HepG2 (cell line): ENCODE measurements at regions not wholly inside any gene's neighbourhood (a gene's known extent, or its start where the extent isn't known, plus 50 kb on each side); places are given as distances from the start of the nearest gene placed in this dataset.

Source experiments
- ATF2 ChIP-seq: sonication (generic); formaldehyde crosslinking; IDR thresholded peaks from 2 replicates; pipeline ENCODE4 v1.4.0; 2020; ENCODE audit warnings: missing genetic modification reagents
- ATM ChIP-seq: fragments of 450-650 bp; IDR thresholded peaks from 2 replicates; pipeline ENCODE4 v1.7.1; 2017; ENCODE audit warnings: mild to moderate bottlenecking, borderline replicate concordance
- BCL3 ChIP-seq: sonication (generic); formaldehyde crosslinking; IDR thresholded peaks from 2 replicates; pipeline ENCODE4 v1.5.1; 2020; ENCODE audit warnings: mild to moderate bottlenecking, missing genetic modification reagents, moderate library complexity
- E2F5 ChIP-seq: sonication (generic); formaldehyde crosslinking; conservative IDR thresholded peaks from 2 replicates; pipeline ENCODE4 v1.4.0; 2020; ENCODE audit warnings: missing genetic modification reagents
- EP300 ChIP-seq, 3 experiments: sonication (generic) in 1 of 3; formaldehyde crosslinking in 1 of 3; IDR thresholded peaks; 2 replicates each; pipeline versions ENCODE4 v1.5.1 to v1.6.1; 2011 to 2020; ENCODE audit warnings: low read depth in 2 of 3, low read length in 2 of 3, borderline replicate concordance in 1 of 3, improper control_type of control experiment in 1 of 3, mild to moderate bottlenecking in 1 of 3, missing genetic modification reagents in 1 of 3, moderate library complexity in 1 of 3
- GTF2F1 ChIP-seq: fragments of 150-350 bp; IDR thresholded peaks from 2 replicates; pipeline ENCODE4 v1.6.1; 2014; ENCODE audit warnings: low read length
- HDAC1 ChIP-seq: sonication (generic); formaldehyde crosslinking; IDR thresholded peaks from 2 replicates; pipeline ENCODE4 v1.5.1; 2020; ENCODE audit warnings: mild to moderate bottlenecking, missing genetic modification reagents
- MEF2D ChIP-seq: sonication (generic); formaldehyde crosslinking; IDR thresholded peaks from 2 replicates; pipeline ENCODE4 v1.5.1; 2020; ENCODE audit warnings: mild to moderate bottlenecking, missing genetic modification reagents
- RARA ChIP-seq: IDR thresholded peaks from 2 replicates; pipeline ENCODE4 v1.6.1; 2016; ENCODE audit warnings: missing genetic modification reagents, missing compliant biosample characterization
- SAFB2 ChIP-seq: sonication (generic); formaldehyde crosslinking; IDR thresholded peaks from 2 replicates; pipeline ENCODE4 v1.5.1; 2020; ENCODE audit warnings: missing genetic modification reagents, low read depth, mild to moderate bottlenecking, borderline replicate concordance
- STAG1 ChIP-seq: sonication (generic); formaldehyde crosslinking; IDR thresholded peaks from 2 replicates; pipeline ENCODE4 v1.4.0; 2020; ENCODE audit warnings: missing genetic modification reagents
- ZBTB39 ChIP-seq: sonication (generic); formaldehyde crosslinking; IDR thresholded peaks from 2 replicates; pipeline ENCODE4 v1.5.0; 2020; ENCODE audit warnings: missing genetic modification reagents
- ZBTB4 ChIP-seq: sonication (generic); formaldehyde crosslinking; IDR thresholded peaks from 2 replicates; pipeline ENCODE4 v1.4.0; 2020; ENCODE audit warnings: missing genetic modification reagents, mild to moderate bottlenecking, borderline replicate concordance
- ZNF136 ChIP-seq: sonication (generic); formaldehyde crosslinking; IDR thresholded peaks from 2 replicates; pipeline ENCODE4 v1.8.1; 2022; ENCODE audit warnings: low read depth, mild to moderate bottlenecking, moderate library complexity, missing genetic modification reagents
- ZNF687 ChIP-seq: sonication (generic); formaldehyde crosslinking; IDR thresholded peaks from 2 replicates; pipeline ENCODE4 v1.5.1; 2020; ENCODE audit warnings: mild to moderate bottlenecking, missing genetic modification reagents, moderate library complexity

- no peak for TF ChIP-seq ATF2 (CRISPR knock-in tag)
- no peak for TF ChIP-seq ZBTB4 (CRISPR knock-in tag)
- TF ChIP-seq GTF2F1: no peak
- TF ChIP-seq ATM: no peak
- 0 out of 2 replicates have a peak, but pooled peaks have one; percentile 17 for TF ChIP-seq HDAC1 (CRISPR knock-in tag)
- 0 out of 2 replicates have a peak, but pooled peaks have one; percentile 29 for TF ChIP-seq BCL3 (CRISPR knock-in tag)
- no peak for TF ChIP-seq STAG1 (CRISPR knock-in tag)
- peak; percentile 59 for TF ChIP-seq ZNF687 (CRISPR knock-in tag)
- TF ChIP-seq ZBTB39 (CRISPR knock-in tag): no peak
- no peak for TF ChIP-seq RARA
- TF ChIP-seq EP300 (IDR thresholded peaks at IDR 0.05; ENCODE audit: low read depth in 2 of 2, low read length in 2 of 2): no peak
- no peak for TF ChIP-seq EP300 (CRISPR knock-in tag; IDR thresholded peaks at IDR 0.05; ENCODE audit: borderline replicate concordance)
- no peak for TF ChIP-seq SAFB2 (CRISPR knock-in tag)
- no peak for TF ChIP-seq E2F5 (CRISPR knock-in tag)
- no peak for TF ChIP-seq ZNF136 (CRISPR knock-in tag)
- no peak for TF ChIP-seq MEF2D
Observed at GRCh38 chr14:100658181-100658886, 68.4 kb upstream of the DLK1 start (continued).
